ENCODE measurements at regions not wholly inside any gene's neighbourhood (a gene's known extent, or its start where the extent isn't known, plus 50 kb on each side); places are given as distances from the start of the nearest gene placed in this dataset.

DNA sequence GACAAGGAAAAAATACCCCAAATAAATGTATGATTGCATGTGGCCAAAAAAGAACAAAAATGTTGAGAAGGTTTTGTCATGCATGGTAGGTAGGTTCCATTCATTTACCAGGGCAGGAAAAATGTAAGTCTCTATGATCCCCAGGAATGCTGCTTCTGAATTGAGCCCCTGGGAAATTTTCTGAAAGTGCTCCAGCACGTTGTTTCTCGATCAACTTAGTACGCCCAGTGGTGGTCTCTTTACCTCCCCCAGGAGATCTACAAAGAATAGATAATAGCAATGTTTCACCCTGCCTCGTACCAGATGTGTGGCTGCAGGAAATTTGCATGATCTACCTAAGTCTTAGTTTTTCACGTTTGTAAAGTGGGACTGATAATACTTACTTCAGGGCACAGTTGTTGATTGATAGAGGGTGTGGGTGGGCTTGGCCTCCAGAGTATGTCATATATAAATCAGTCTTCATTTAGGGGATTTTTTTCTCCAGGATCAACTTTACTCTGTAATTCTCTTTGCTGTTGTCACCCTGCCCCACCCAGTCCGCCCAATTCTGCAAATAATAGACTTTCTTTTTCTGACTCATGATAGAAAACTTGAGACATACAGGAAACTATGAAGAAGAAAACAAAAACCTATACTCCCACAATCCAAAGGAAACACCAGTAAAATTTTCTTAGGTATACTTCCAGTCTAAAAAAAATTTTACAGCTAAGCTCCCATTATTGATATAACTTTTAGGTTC, 462.0 kb upstream of the RUNX1 start:
- no peak overlapping the region for H4K91ac ChIP-seq (ENCODE audit: insufficient read length, low read depth, low read length)
- H3K4me1 Mint-ChIP-seq, result peaks cover 42 to 46% of the 10 kb centered on the region in 2 experiments
- H3K56ac ChIP-seq (ENCODE audit: insufficient read length, low read depth, low read length), result no peak overlapping the region
- peaks cover 0 to 2% (median 0%) of the 10 kb centered on the region in 3 experiments; a peak in 3 of 7 replicates for H3K36me3 Mint-ChIP-seq (ENCODE audit: insufficient read depth in 1 of 3, low read depth in 3 of 3)
- no peak overlapping the region for H3K27ac ChIP-seq (ENCODE audit: insufficient read length, low read depth, low read length)
- no peak overlapping the region for H3K4me2 ChIP-seq (ENCODE audit: insufficient read depth, insufficient read length, low read length)
- H3K27me3 ChIP-seq (ENCODE audit: insufficient read depth, low read length), result no peaks in the 10 kb centered on the region
- peaks cover 0 to 5% of the 10 kb centered on the region in 2 experiments; a peak in 1 of 5 replicates for H3K9me3 Mint-ChIP-seq
- H3K9me3 ChIP-seq (ENCODE audit: control insufficient read depth, low read depth, low read length), result no peaks in the 10 kb centered on the region
- no peak overlapping the region for H2AK5ac ChIP-seq (ENCODE audit: insufficient read length, low read length)
- H2BK20ac ChIP-seq (ENCODE audit: low read depth, low read length, poor library complexity, severe bottlenecking), result no peak overlapping the region
- no peaks in the 10 kb centered on the region for H3K79me2 ChIP-seq (ENCODE audit: insufficient read depth, low read length)
- H3K23me2 ChIP-seq (ENCODE audit: insufficient read length, low read depth, low read length, poor library complexity, severe bottlenecking), result no peaks in the 10 kb centered on the region
- H3K18ac ChIP-seq (ENCODE audit: insufficient read length, low read depth, low read length), result no peak overlapping the region
- no peaks in the 10 kb centered on the region for H4K20me1 ChIP-seq (ENCODE audit: control insufficient read depth, insufficient read depth, insufficient read length)
- H4K8ac ChIP-seq (replicated peaks; ENCODE audit: insufficient read length, low read depth, low read length), result no peak overlapping the region
- WGBS (ENCODE audit: extremely low coverage, insufficient read length, low lambda C conversion rate), result no CpG with 5 or more reads among the region's 6 CpGs
- H4K5ac ChIP-seq (ENCODE audit: insufficient read length, low read depth, low read length), result no peak overlapping the region
- H3K23ac ChIP-seq (ENCODE audit: insufficient read length, low read depth, low read length), result no peak overlapping the region
- no peaks in the 10 kb centered on the region for H3K27me3 Mint-ChIP-seq (ENCODE audit: low read depth)
- no peak overlapping the region for H2AFZ ChIP-seq (ENCODE audit: low read length)
- H2BK12ac ChIP-seq (ENCODE audit: insufficient read length, low read depth, low read length), result no peak overlapping the region
- no peak overlapping the region for H3T11ph ChIP-seq (ENCODE audit: low read length)
- no peak overlapping the region for H3K9ac ChIP-seq (ENCODE audit: extremely low read depth, insufficient read length, low read length)
- H2BK120ac ChIP-seq (ENCODE audit: low read depth, low read length, poor library complexity, severe bottlenecking), result no peak overlapping the region
- H3K27ac Mint-ChIP-seq, result no peak overlapping the region
- H3K79me1 ChIP-seq (ENCODE audit: insufficient read depth, low read depth, low read length, poor library complexity, severe bottlenecking), result no peaks in the 10 kb centered on the region
- H3K4me1 ChIP-seq (ENCODE audit: insufficient read depth, low read length), result peaks cover 7% of the 10 kb centered on the region
- no peak overlapping the region for H2BK5ac ChIP-seq (ENCODE audit: insufficient read length, low read length)
- no peak for DNase-seq
- H3K4me3 Mint-ChIP-seq, result no peak overlapping the region
- TF ChIP-seq, protein P1, sequence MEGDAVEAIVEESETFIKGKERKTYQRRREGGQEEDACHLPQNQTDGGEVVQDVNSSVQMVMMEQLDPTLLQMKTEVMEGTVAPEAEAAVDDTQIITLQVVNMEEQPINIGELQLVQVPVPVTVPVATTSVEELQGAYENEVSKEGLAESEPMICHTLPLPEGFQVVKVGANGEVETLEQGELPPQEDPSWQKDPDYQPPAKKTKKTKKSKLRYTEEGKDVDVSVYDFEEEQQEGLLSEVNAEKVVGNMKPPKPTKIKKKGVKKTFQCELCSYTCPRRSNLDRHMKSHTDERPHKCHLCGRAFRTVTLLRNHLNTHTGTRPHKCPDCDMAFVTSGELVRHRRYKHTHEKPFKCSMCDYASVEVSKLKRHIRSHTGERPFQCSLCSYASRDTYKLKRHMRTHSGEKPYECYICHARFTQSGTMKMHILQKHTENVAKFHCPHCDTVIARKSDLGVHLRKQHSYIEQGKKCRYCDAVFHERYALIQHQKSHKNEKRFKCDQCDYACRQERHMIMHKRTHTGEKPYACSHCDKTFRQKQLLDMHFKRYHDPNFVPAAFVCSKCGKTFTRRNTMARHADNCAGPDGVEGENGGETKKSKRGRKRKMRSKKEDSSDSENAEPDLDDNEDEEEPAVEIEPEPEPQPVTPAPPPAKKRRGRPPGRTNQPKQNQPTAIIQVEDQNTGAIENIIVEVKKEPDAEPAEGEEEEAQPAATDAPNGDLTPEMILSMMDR (conservative IDR thresholded peaks at IDR 0.05), result no peak
- H3K14ac ChIP-seq (ENCODE audit: insufficient read depth, low read length), result no peak overlapping the region
- no peak overlapping the region for H3K4ac ChIP-seq (ENCODE audit: low read depth, low read length)
- H2BK15ac ChIP-seq (ENCODE audit: low read depth, low read length), result no peak overlapping the region

Data from H9 (cell line).